NCI-H345 treated with DMSO at 0.1 percent for 48 hours (cell line): ENCODE measurements at regions not wholly inside any gene's neighbourhood (a gene's known extent, or its start where the extent isn't known, plus 50 kb on each side); places are given as distances from the start of the nearest gene placed in this dataset.

Experiments used
- DNase-seq: peaks from one replicate; lab custom pipeline; 2025; ENCODE audit not compliant: unreplicated experiment; lab: John Stamatoyannopoulos, UW

- DNase-seq, result no peak
Measured at GRCh38 chr16:6247150-6247549, 1085.5 kb upstream of the RBFOX1 start.

GRCh38 chr16:6246266-6246665, 1086.4 kb upstream of the RBFOX1 start:
- DNase-seq, result no peak

- no peak for DNase-seq
Measured at GRCh38 chr16:6232056-6232455, 1100.6 kb upstream of the RBFOX1 start.

GRCh38 chr16:6231398-6231797, 1101.2 kb upstream of the RBFOX1 start:
- DNase-seq, result no peak

GRCh38 chr16:6229186-6229585, 1103.5 kb upstream of the RBFOX1 start:
- DNase-seq, result no peak

- DNase-seq, result no peak
Measured at GRCh38 chr16:6218855-6219254, 1113.8 kb upstream of the RBFOX1 start.

- DNase-seq, result no peak
Measured at GRCh38 chr16:6216836-6217235, 1115.8 kb upstream of the RBFOX1 start.

- DNase-seq, result no peak
Measured at GRCh38 chr16:6211644-6212043, 1114.0 kb upstream of the EEF2KMT start.

GRCh38 chr16:6209355-6209930, 1111.8 kb upstream of the EEF2KMT start:
- no peak for DNase-seq

- DNase-seq, result no peak
Measured at GRCh38 chr16:6207580-6207979, 1110.0 kb upstream of the EEF2KMT start.

GRCh38 chr16:6207124-6207523, 1109.5 kb upstream of the EEF2KMT start:
- no peak for DNase-seq

GRCh38 chr16:6206080-6206479, 1108.5 kb upstream of the EEF2KMT start:
- no peak for DNase-seq

- DNase-seq, result no peak
Measured at GRCh38 chr16:6204945-6205344, 1107.3 kb upstream of the EEF2KMT start.

- DNase-seq, result no peak
Measured at GRCh38 chr16:6200861-6201260, 1103.3 kb upstream of the EEF2KMT start.

- DNase-seq, result no peak
Measured at GRCh38 chr16:6200271-6200670, 1102.7 kb upstream of the EEF2KMT start.

- DNase-seq, result no peak
Measured at GRCh38 chr16:6195966-6196365, 1098.4 kb upstream of the EEF2KMT start.

- DNase-seq, result no peak
Measured at GRCh38 chr16:6193718-6194117, 1096.1 kb upstream of the EEF2KMT start.

- no peak for DNase-seq
Measured at GRCh38 chr16:6192984-6193383, 1095.4 kb upstream of the EEF2KMT start.

GRCh38 chr16:6192532-6192931, 1094.9 kb upstream of the EEF2KMT start:
- no peak for DNase-seq

GRCh38 chr16:6190776-6191175, 1093.2 kb upstream of the EEF2KMT start:
- DNase-seq, result no peak

GRCh38 chr16:6189216-6189615, 1091.6 kb upstream of the EEF2KMT start:
- no peak for DNase-seq

- DNase-seq, result no peak
Measured at GRCh38 chr16:6177616-6178180, 1080.1 kb upstream of the EEF2KMT start.

GRCh38 chr16:6170022-6170421, 1072.4 kb upstream of the EEF2KMT start:
- DNase-seq, result no peak
